Pons (tissue), 1 donor: ENCODE measurements at regions not wholly inside any gene's neighbourhood (a gene's known extent, or its start where the extent isn't known, plus 50 kb on each side); places are given as distances from the start of the nearest gene placed in this dataset.

ENCODE experiments used
- DNase-seq: peaks from one replicate; pipeline ENCODE4 v3.0.0-alpha.2; 2016; ENCODE audit warnings: low spot score

GRCh38 chr17:45719335-45720071 is 64.6 kb upstream of the CRHR1 start:
- peak; percentile 17 for DNase-seq

- DNase-seq = no peak
Observed at GRCh38 chr17:45720386-45720785, 63.7 kb upstream of the CRHR1 start.

DNA sequence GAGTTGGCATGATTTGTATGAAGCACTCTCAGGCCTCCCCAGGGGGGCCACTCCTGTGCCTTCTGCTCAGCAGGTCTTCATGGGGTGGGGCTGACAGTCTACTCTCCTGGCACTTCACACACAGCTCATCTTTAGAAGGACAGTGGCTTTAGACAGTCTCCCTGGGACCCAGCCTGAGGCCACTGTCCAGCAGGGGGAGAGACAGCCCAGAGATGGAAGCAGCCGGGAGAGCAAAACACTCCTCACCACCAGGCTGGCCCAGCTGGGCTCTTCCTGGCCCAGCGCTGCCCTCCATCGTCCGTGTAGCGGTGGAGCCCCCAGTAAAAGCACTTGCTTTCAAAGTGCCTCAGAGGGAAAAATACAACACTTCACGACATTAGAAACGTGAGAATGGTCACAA is 62.0 kb upstream of the CRHR1 start:
- peak; percentile 26 for DNase-seq

DNA sequence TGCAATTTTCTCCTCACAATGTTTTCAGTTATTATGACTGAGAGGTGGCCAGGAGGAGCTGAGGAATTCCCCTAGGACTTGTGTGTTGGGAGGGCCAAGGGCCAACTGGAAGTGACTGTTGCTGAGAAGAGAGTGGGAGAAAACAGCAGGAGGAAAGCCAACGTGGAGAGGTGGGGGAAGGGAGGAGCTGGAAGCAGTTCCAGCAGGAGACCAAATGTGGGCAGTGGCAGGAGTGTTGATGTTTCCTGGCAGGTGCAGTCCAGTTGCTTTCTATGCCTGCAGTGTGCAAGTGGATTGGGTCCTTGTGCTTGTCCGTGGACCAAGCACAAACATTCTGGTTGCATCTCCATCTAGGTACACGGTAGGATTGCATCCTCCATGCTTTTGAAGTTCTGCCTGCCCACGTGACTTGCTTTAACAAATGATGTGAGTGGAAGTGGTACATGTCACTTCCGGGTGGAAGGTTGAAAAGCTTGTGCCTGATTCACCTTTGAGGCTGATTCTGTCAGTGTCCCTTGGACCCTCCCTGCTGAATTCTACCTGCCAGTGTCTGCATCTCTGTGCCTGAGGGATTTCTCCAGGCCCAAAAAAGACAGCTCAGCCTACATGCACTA is 54.7 kb upstream of the CRHR1 start:
- DNase-seq = no peak

DNA sequence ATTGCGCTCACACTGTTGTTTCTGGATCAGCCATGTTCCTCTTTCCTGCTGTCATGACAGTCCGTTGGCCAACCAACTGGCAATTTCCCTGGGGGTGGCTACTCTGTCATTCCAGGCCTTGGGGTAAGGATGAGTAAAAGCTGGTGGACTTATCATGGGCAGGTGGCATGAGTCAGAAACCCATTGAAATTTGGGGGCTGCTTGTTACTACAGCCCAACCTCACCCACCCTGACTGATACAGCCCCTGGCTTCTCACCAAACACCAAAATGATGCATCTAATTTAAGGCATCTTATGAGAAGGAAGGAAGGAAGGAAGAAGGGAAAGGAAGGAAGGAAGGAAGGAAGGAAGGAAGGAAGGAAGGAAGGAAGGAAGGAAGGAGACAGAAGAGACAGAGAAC is 53.9 kb upstream of the CRHR1 start:
- no peak for DNase-seq

- DNase-seq = no peak
Observed at GRCh38 chr17:45731459-45731858, 52.7 kb upstream of the CRHR1 start.

GRCh38 chr17:45732926-45733505 is 51.1 kb upstream of the CRHR1 start:
- no peak for DNase-seq

- DNase-seq = no peak
Observed at GRCh38 chr17:45733781-45734180, 50.3 kb upstream of the CRHR1 start.
